ENCODE measurements at regions not wholly inside any gene's neighbourhood (a gene's known extent, or its start where the extent isn't known, plus 50 kb on each side); places are given as distances from the start of the nearest gene placed in this dataset.

GRCh38 chr16:64450177-64450576 is 671.7 kb downstream of the CDH11 start:
- no peak for DNase-seq (ENCODE audit: low spot score)
- 86% methylated on average over 4 of the region's 4 CpGs for WGBS
- H3K36me3 ChIP-seq: no peaks in the 10 kb centered on the region

GRCh38 chr16:64449506-64449905 is 672.4 kb downstream of the CDH11 start:
- DNase-seq (ENCODE audit: low spot score): no peak
- TF ChIP-seq POLR2A (IDR thresholded peaks at IDR 0.05) (no peak), POLR2AphosphoS5 (IDR thresholded peaks at IDR 0.05) (no peak), CTCF (IDR thresholded peaks at IDR 0.05) (no peak)
- no peaks in the 10 kb centered on the region for H3K27me3 ChIP-seq (replicated peaks; ENCODE audit: insufficient read depth)
- intact Hi-C loops (cut with DNase I): no loop called here
- no peaks in the 10 kb centered on the region for H3K9me3 ChIP-seq
- no peak overlapping the region for H3K4me3 ChIP-seq
- H3K36me3 ChIP-seq: no peaks in the 10 kb centered on the region
- H3K4me1 ChIP-seq (replicated peaks): no peaks in the 10 kb centered on the region
- no peak overlapping the region for H3K27ac ChIP-seq

More at GRCh38 chr16:64450177-64450576, 671.7 kb downstream of the CDH11 start:
- Histone ChIP-seq H3K9me3 (no peaks in the 10 kb centered on the region), H3K4me3 (no peak overlapping the region), H3K27ac (no peak overlapping the region), H3K4me1 (replicated peaks) (no peaks in the 10 kb centered on the region), H3K27me3 (replicated peaks; ENCODE audit: insufficient read depth) (no peaks in the 10 kb centered on the region)
- intact Hi-C loops (cut with DNase I): loop anchor here (5.0 to 10.0 kb wide), 2 partner anchors 363 to 975 kb away; no protein-coding TSS in a partner anchor
- TF ChIP-seq CTCF (IDR thresholded peaks at IDR 0.05) (no peak), POLR2A (IDR thresholded peaks at IDR 0.05) (no peak), POLR2AphosphoS5 (IDR thresholded peaks at IDR 0.05) (no peak)

DNA sequence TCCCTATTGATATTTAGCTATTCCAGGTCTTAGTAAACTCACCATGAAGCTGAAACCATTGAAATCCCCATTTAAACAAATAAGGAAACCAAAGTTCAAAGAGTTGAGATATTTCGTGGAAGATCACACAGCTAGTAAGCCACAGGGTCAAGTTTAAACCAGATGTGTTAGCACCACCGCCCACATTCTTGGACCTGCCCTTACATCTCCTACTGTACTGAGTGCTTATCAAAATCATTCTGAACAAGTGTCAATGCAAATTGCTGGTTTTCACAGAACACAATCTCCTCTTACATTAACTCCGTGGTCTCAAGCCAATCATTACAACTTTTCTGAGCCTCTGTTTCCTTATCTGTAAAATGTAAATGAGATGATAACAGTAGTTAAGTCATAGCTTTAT is 676.2 kb downstream of the CDH11 start:
- Histone ChIP-seq H3K27me3 (replicated peaks; ENCODE audit: insufficient read depth) (no peaks in the 10 kb centered on the region), H3K4me3 (no peak overlapping the region), H3K4me1 (replicated peaks) (no peaks in the 10 kb centered on the region), H3K27ac (no peak overlapping the region), H3K9me3 (no peaks in the 10 kb centered on the region), H3K36me3 (no peaks in the 10 kb centered on the region)
- TF ChIP-seq POLR2AphosphoS5 (IDR thresholded peaks at IDR 0.05) (no peak), CTCF (IDR thresholded peaks at IDR 0.05) (no peak), POLR2A (IDR thresholded peaks at IDR 0.05) (no peak)
- WGBS: 66% methylated on average over 3 of the region's 3 CpGs
- intact Hi-C loops (cut with DNase I): no loop called here
- no peak for DNase-seq (ENCODE audit: low spot score)

GRCh38 chr16:64445245-64445644 is 676.6 kb downstream of the CDH11 start:
- Histone ChIP-seq H3K9me3 (no peaks in the 10 kb centered on the region), H3K4me3 (no peak overlapping the region), H3K4me1 (replicated peaks) (no peaks in the 10 kb centered on the region), H3K27me3 (replicated peaks; ENCODE audit: insufficient read depth) (no peaks in the 10 kb centered on the region), H3K36me3 (no peaks in the 10 kb centered on the region), H3K27ac (no peak overlapping the region)
- intact Hi-C loops (cut with DNase I): no loop called here
- no peak for TF ChIP-seq POLR2AphosphoS5 (IDR thresholded peaks at IDR 0.05)
- no peak for TF ChIP-seq CTCF (IDR thresholded peaks at IDR 0.05)
- no peak for TF ChIP-seq POLR2A (IDR thresholded peaks at IDR 0.05)
- no peak for DNase-seq (ENCODE audit: low spot score)
- 75% methylated on average over 4 of the region's 4 CpGs for WGBS

GRCh38 chr16:64440421-64440831 is 681.4 kb downstream of the CDH11 start:
- H3K27me3 ChIP-seq (replicated peaks; ENCODE audit: insufficient read depth): no peaks in the 10 kb centered on the region
- DNase-seq (ENCODE audit: low spot score): no peak
- H3K4me3 ChIP-seq: no peak overlapping the region
- H3K4me1 ChIP-seq (replicated peaks): no peaks in the 10 kb centered on the region
- intact Hi-C loops (cut with DNase I): no loop called here
- TF ChIP-seq POLR2AphosphoS5 (IDR thresholded peaks at IDR 0.05) (no peak), CTCF (IDR thresholded peaks at IDR 0.05) (no peak), POLR2A (IDR thresholded peaks at IDR 0.05) (no peak)
- WGBS: 55% methylated on average over 3 of the region's 3 CpGs
- no peaks in the 10 kb centered on the region for H3K9me3 ChIP-seq
- no peak overlapping the region for H3K27ac ChIP-seq
- H3K36me3 ChIP-seq: no peaks in the 10 kb centered on the region

Measured in prostate gland (tissue), 2 donors.